ENCODE measurements at regions not wholly inside any gene's neighbourhood (a gene's known extent, or its start where the extent isn't known, plus 50 kb on each side); places are given as distances from the start of the nearest gene placed in this dataset.
"Not testable (repeated sequence)": the region's sequence is repeated elsewhere in the genome, so short reads cannot be mapped to it uniquely, and the experiment has no call there.

GRCh38 chr21:20396798-20397197, 601.4 kb upstream of the NCAM2 start:
- DNase-seq = no peak
- TF ChIP-seq GATA1 (IDR thresholded peaks at IDR 0.05; ENCODE audit: low read depth, low read length) = no peak
- no peak for TF ChIP-seq POLR2A (IDR thresholded peaks at IDR 0.05; ENCODE audit: low read length)

- TF ChIP-seq GATA1 (IDR thresholded peaks at IDR 0.05; ENCODE audit: low read depth, low read length) = no peak
- TF ChIP-seq POLR2A (IDR thresholded peaks at IDR 0.05; ENCODE audit: low read length) = no peak
- no peak for DNase-seq
These were observed 593.3 kb upstream of the NCAM2 start for GRCh38 chr21:20404915-20405314.

GRCh38 chr21:20418353-20418752, 579.9 kb upstream of the NCAM2 start:
- TF ChIP-seq GATA1 (IDR thresholded peaks at IDR 0.05; ENCODE audit: low read depth, low read length) (no peak), POLR2A (IDR thresholded peaks at IDR 0.05; ENCODE audit: low read length) (no peak)
- no peak for DNase-seq

GRCh38 chr21:20419772-20420171, 578.4 kb upstream of the NCAM2 start:
- TF ChIP-seq GATA1 (IDR thresholded peaks at IDR 0.05; ENCODE audit: low read depth, low read length) (no peak), POLR2A (IDR thresholded peaks at IDR 0.05; ENCODE audit: low read length) (no peak)
- DNase-seq = no peak

- no peak for TF ChIP-seq POLR2A (IDR thresholded peaks at IDR 0.05; ENCODE audit: low read length)
- peak in 1 of 2 experiments; percentile 0 for DNase-seq
These were observed 573.3 kb upstream of the NCAM2 start for GRCh38 chr21:20424943-20425342.

GRCh38 chr21:20425856-20426255, 572.4 kb upstream of the NCAM2 start:
- TF ChIP-seq POLR2A (IDR thresholded peaks at IDR 0.05; ENCODE audit: low read length) (no peak), GATA1 (IDR thresholded peaks at IDR 0.05; ENCODE audit: low read depth, low read length) (no peak)
- no peak for DNase-seq

- DNase-seq = no peak
These were observed 557.9 kb upstream of the NCAM2 start for GRCh38 chr21:20440338-20440737.

GRCh38 chr21:20443558-20444155, 554.6 kb upstream of the NCAM2 start:
- TF ChIP-seq GATA1 (IDR thresholded peaks at IDR 0.05; ENCODE audit: low read depth, low read length) (no peak), POLR2A (IDR thresholded peaks at IDR 0.05; ENCODE audit: low read length) (no peak)
- DNase-seq = peak; percentile 19 to 51

More at GRCh38 chr21:20440338-20440737, 557.9 kb upstream of the NCAM2 start:
- no peak for TF ChIP-seq GATA1 (IDR thresholded peaks at IDR 0.05; ENCODE audit: low read depth, low read length)
- TF ChIP-seq POLR2A (IDR thresholded peaks at IDR 0.05; ENCODE audit: low read length) = no peak

- no peak for DNase-seq
- no peak for TF ChIP-seq POLR2A (IDR thresholded peaks at IDR 0.05; ENCODE audit: low read length)
- no peak for TF ChIP-seq GATA1 (IDR thresholded peaks at IDR 0.05; ENCODE audit: low read depth, low read length)
These were observed 552.2 kb upstream of the NCAM2 start for GRCh38 chr21:20445971-20446370.

GRCh38 chr21:20451046-20451445, 547.2 kb upstream of the NCAM2 start:
- no peak for DNase-seq
- no peak for TF ChIP-seq POLR2A (IDR thresholded peaks at IDR 0.05; ENCODE audit: low read length)
- no peak for TF ChIP-seq GATA1 (IDR thresholded peaks at IDR 0.05; ENCODE audit: low read depth, low read length)

GRCh38 chr21:20452935-20453334, 545.3 kb upstream of the NCAM2 start:
- DNase-seq = no peak
- no peak for TF ChIP-seq POLR2A (IDR thresholded peaks at IDR 0.05; ENCODE audit: low read length)
- no peak for TF ChIP-seq GATA1 (IDR thresholded peaks at IDR 0.05; ENCODE audit: low read depth, low read length)

GRCh38 chr21:20459838-20460237, 538.4 kb upstream of the NCAM2 start:
- no peak for DNase-seq
- TF ChIP-seq POLR2A (IDR thresholded peaks at IDR 0.05; ENCODE audit: low read length) (no peak), GATA1 (IDR thresholded peaks at IDR 0.05; ENCODE audit: low read depth, low read length) (no peak)

- no peak for DNase-seq
- no peak for TF ChIP-seq GATA1 (IDR thresholded peaks at IDR 0.05; ENCODE audit: low read depth, low read length)
- no peak for TF ChIP-seq POLR2A (IDR thresholded peaks at IDR 0.05; ENCODE audit: low read length)
These were observed 534.8 kb upstream of the NCAM2 start for GRCh38 chr21:20463362-20463761.

- TF ChIP-seq POLR2A (IDR thresholded peaks at IDR 0.05; ENCODE audit: low read length) (no peak), GATA1 (IDR thresholded peaks at IDR 0.05; ENCODE audit: low read depth, low read length) (no peak)
- DNase-seq = no peak
These were observed 528.8 kb upstream of the NCAM2 start for GRCh38 chr21:20469361-20469760.

GRCh38 chr21:20486303-20486702, 511.9 kb upstream of the NCAM2 start:
- no peak for DNase-seq
- TF ChIP-seq GATA1 (IDR thresholded peaks at IDR 0.05; ENCODE audit: low read depth, low read length) (no peak), POLR2A (IDR thresholded peaks at IDR 0.05; ENCODE audit: low read length) (no peak)

- not testable (repeated sequence) for DNase-seq
These were observed 495.3 kb upstream of the NCAM2 start for GRCh38 chr21:20502915-20503314.
